ENCODE measurements at regions not wholly inside any gene's neighbourhood (a gene's known extent, or its start where the extent isn't known, plus 50 kb on each side); places are given as distances from the start of the nearest gene placed in this dataset.

- TF ChIP-seq, protein P1, sequence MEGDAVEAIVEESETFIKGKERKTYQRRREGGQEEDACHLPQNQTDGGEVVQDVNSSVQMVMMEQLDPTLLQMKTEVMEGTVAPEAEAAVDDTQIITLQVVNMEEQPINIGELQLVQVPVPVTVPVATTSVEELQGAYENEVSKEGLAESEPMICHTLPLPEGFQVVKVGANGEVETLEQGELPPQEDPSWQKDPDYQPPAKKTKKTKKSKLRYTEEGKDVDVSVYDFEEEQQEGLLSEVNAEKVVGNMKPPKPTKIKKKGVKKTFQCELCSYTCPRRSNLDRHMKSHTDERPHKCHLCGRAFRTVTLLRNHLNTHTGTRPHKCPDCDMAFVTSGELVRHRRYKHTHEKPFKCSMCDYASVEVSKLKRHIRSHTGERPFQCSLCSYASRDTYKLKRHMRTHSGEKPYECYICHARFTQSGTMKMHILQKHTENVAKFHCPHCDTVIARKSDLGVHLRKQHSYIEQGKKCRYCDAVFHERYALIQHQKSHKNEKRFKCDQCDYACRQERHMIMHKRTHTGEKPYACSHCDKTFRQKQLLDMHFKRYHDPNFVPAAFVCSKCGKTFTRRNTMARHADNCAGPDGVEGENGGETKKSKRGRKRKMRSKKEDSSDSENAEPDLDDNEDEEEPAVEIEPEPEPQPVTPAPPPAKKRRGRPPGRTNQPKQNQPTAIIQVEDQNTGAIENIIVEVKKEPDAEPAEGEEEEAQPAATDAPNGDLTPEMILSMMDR (IDR thresholded peaks at IDR 0.05) = no peak
- no peak for TF ChIP-seq EP300 (IDR thresholded peaks at IDR 0.05)
Observed at GRCh38 chr14:78083837-78084236, 86.3 kb upstream of the NRXN3 start.
